Endothelial cell (in vitro differentiated cells): ENCODE measurements at regions not wholly inside any gene's neighbourhood (a gene's known extent, or its start where the extent isn't known, plus 50 kb on each side); places are given as distances from the start of the nearest gene placed in this dataset.

Source experiments
- DNase-seq: peaks from one replicate; pipeline ENCODE4 v3.0.0; 2021; ENCODE audit warnings: low spot score
- H3K27ac Mint-ChIP-seq: one replicate; pipeline ENCODE4 v1.8.0; 2021; ENCODE audit warnings: mixed read lengths, inconsistent platforms; ENCODE audit not compliant: unreplicated experiment
- H3K27me3 Mint-ChIP-seq: one replicate; pipeline ENCODE4 v1.8.0; 2021; ENCODE audit warnings: mild to moderate bottlenecking, moderate library complexity, mixed read lengths, inconsistent platforms; ENCODE audit not compliant: unreplicated experiment
- H3K36me3 Mint-ChIP-seq: one replicate; pipeline ENCODE4 v1.8.0; 2021; ENCODE audit warnings: mild to moderate bottlenecking, low read depth, mixed read lengths, inconsistent platforms; ENCODE audit not compliant: unreplicated experiment
- H3K4me1 Mint-ChIP-seq: one replicate; pipeline ENCODE4 v1.8.0; 2021; ENCODE audit warnings: mild to moderate bottlenecking, mixed read lengths, inconsistent platforms; ENCODE audit not compliant: unreplicated experiment
- H3K4me3 Mint-ChIP-seq: one replicate; pipeline ENCODE4 v1.8.0; 2021; ENCODE audit warnings: mild to moderate bottlenecking, mixed read lengths, inconsistent platforms; ENCODE audit not compliant: unreplicated experiment
- H3K9me3 Mint-ChIP-seq: one replicate; pipeline ENCODE4 v1.8.0; 2021; ENCODE audit warnings: mixed read lengths, inconsistent platforms; ENCODE audit not compliant: unreplicated experiment
- CTCF ChIP-seq: fragments of 200-600 bp; sonication (generic); IDR thresholded peaks from one replicate; pipeline ENCODE4 v1.5.0; 2021; ENCODE audit warnings: antibody characterized with exemption; ENCODE audit not compliant: unreplicated experiment

- no peaks in the 10 kb centered on the region for H3K9me3 Mint-ChIP-seq
- peaks cover 5% of the 10 kb centered on the region for H3K4me1 Mint-ChIP-seq
- no peaks in the 10 kb centered on the region for H3K27me3 Mint-ChIP-seq
- H3K27ac Mint-ChIP-seq, result peak overlapping the region; percentile 15
- H3K4me3 Mint-ChIP-seq, result no peak overlapping the region
- no peaks in the 10 kb centered on the region for H3K36me3 Mint-ChIP-seq
- no peak for TF ChIP-seq CTCF
- no peak for DNase-seq
Observed at GRCh38 chr9:26537211-26537610, 355.4 kb downstream of the CAAP1 start.

- H3K4me1 Mint-ChIP-seq, result peaks cover 10% of the 10 kb centered on the region
- no peaks in the 10 kb centered on the region for H3K36me3 Mint-ChIP-seq
- H3K4me3 Mint-ChIP-seq, result no peak overlapping the region
- no peaks in the 10 kb centered on the region for H3K9me3 Mint-ChIP-seq
- H3K27ac Mint-ChIP-seq, result no peak overlapping the region
- no peak for DNase-seq
- TF ChIP-seq CTCF, result no peak
- H3K27me3 Mint-ChIP-seq, result no peaks in the 10 kb centered on the region
Observed at GRCh38 chr9:26535151-26535550, 357.5 kb downstream of the CAAP1 start.

DNA sequence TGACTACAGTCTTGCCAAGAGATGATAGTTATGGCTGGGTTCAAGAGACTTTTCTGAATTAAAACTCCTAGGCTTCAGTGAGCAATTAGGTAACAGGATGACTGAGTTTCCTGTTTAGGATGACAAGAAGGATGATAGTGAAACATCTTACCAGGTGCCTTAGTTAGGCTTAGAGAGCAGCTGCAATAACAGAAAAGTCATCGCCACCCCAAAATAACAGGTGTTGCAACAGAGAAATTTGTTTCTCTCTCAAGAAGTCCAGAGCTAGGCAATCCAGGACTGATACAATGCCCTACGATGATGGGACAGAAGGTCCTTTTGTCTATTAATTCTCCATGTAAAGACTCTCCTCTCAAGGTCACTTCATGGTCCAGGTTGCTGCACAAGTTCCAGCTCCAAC lies 361.8 kb downstream of the CAAP1 start:
- TF ChIP-seq CTCF, result no peak
- Mint-ChIP-seq H3K9me3 (no peaks in the 10 kb centered on the region), H3K4me3 (no peak overlapping the region), H3K27me3 (no peaks in the 10 kb centered on the region), H3K4me1 (peaks cover 4% of the 10 kb centered on the region), H3K27ac (no peak overlapping the region), H3K36me3 (no peaks in the 10 kb centered on the region)
- no peak for DNase-seq

DNA sequence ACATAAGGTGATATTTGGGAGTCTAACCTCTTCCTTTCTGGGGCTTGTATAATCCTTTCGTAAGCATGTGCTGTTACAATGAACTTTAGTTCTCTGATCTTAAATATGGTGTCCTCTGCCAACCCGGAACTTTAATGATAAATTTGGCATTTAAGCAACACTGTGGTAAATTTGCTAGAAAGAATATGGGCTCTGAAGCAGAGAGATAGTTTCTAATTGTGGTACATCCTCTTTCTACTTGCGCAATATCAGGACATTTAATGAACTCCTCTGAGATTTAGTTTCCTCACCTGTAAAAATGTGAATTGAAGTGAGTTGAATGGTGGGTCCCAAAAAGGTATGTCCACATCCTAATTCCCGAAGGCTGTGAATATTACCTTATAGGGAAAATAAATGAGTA lies 364.7 kb downstream of the CAAP1 start:
- TF ChIP-seq CTCF, result no peak
- DNase-seq, result no peak
- Mint-ChIP-seq H3K9me3 (no peaks in the 10 kb centered on the region), H3K36me3 (no peaks in the 10 kb centered on the region), H3K27ac (no peak overlapping the region), H3K27me3 (no peaks in the 10 kb centered on the region), H3K4me1 (peaks cover 4% of the 10 kb centered on the region), H3K4me3 (no peak overlapping the region)

DNA sequence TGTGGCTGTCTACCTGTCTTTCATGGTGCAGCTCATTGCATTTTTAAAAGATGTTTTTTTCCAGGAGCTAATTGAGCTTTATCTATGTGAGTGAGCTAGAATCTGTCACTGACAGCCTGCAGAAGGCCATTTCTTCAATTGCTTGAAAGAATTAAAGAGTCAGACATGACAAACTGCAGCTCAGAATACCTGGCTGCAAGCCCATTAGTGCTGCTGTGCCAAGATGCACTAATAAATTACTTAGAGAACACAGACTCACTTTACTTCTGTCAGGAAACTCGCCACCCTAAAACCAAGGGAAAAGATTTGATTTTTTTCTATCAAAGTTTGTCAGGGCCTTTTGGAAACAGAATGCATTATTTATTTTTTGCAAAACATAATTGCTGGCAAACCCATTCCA lies 368.3 kb downstream of the CAAP1 start:
- H3K27me3 Mint-ChIP-seq, result no peaks in the 10 kb centered on the region
- no peaks in the 10 kb centered on the region for H3K4me1 Mint-ChIP-seq
- H3K9me3 Mint-ChIP-seq, result no peaks in the 10 kb centered on the region
- no peak overlapping the region for H3K27ac Mint-ChIP-seq
- no peak overlapping the region for H3K4me3 Mint-ChIP-seq
- H3K36me3 Mint-ChIP-seq, result no peaks in the 10 kb centered on the region
- no peak for DNase-seq
- no peak for TF ChIP-seq CTCF
